H9 (cell line): ENCODE measurements at regions not wholly inside any gene's neighbourhood (a gene's known extent, or its start where the extent isn't known, plus 50 kb on each side); places are given as distances from the start of the nearest gene placed in this dataset.

ENCODE experiments used
- DNase-seq: peaks from one replicate; pipeline ENCODE4 v3.0.0-alpha.2; 2017
- H2AFZ ChIP-seq: one replicate; pipeline ENCODE4 v1.6.1; 2013; ENCODE audit warnings: mild to moderate bottlenecking, low read length, control low read depth, moderate library complexity
- H2AK5ac ChIP-seq: 2 replicates; pipeline ENCODE4 v1.6.1; 2013; ENCODE audit warnings: low read length, control low read depth, mixed read lengths; ENCODE audit not compliant: insufficient read length
- H2BK120ac ChIP-seq: one replicate; pipeline ENCODE4 v1.6.1; 2013; ENCODE audit warnings: low read depth, mild to moderate bottlenecking, low read length, control low read depth, inconsistent platforms; ENCODE audit not compliant: poor library complexity, severe bottlenecking
- H2BK12ac ChIP-seq: 2 replicates; pipeline ENCODE4 v1.6.1; 2013; ENCODE audit warnings: low read length, control low read depth, mixed read lengths, low read depth; ENCODE audit not compliant: insufficient read length
- H2BK15ac ChIP-seq: 2 replicates; pipeline ENCODE4 v1.6.1; 2013; ENCODE audit warnings: low read depth, low read length, control low read depth
- H2BK20ac ChIP-seq: one replicate; pipeline ENCODE4 v1.6.1; 2013; ENCODE audit warnings: low read depth, mild to moderate bottlenecking, low read length, control low read depth, inconsistent platforms; ENCODE audit not compliant: poor library complexity, severe bottlenecking
- H2BK5ac ChIP-seq: 2 replicates; pipeline ENCODE4 v1.6.1; 2013; ENCODE audit warnings: low read length, control low read depth, mixed read lengths; ENCODE audit not compliant: insufficient read length
- H3K14ac ChIP-seq: 2 replicates; pipeline ENCODE4 v1.6.1; 2013; ENCODE audit warnings: low read length, control low read depth; ENCODE audit not compliant: insufficient read depth
- H3K18ac ChIP-seq: 2 replicates; pipeline ENCODE4 v1.6.1; 2013; ENCODE audit warnings: low read depth, mild to moderate bottlenecking, mixed read lengths, low read length, control low read depth; ENCODE audit not compliant: insufficient read length
- H3K23ac ChIP-seq: 2 replicates; pipeline ENCODE4 v1.6.1; 2013; ENCODE audit warnings: low read length, control low read depth, mixed read lengths, low read depth; ENCODE audit not compliant: insufficient read length
- H3K23me2 ChIP-seq: 2 replicates; pipeline ENCODE4 v1.6.1; 2013; ENCODE audit warnings: low read depth, mild to moderate bottlenecking, mixed read lengths, low read length, control low read depth; ENCODE audit not compliant: insufficient read length, poor library complexity, severe bottlenecking
- H3K27ac ChIP-seq: 2 replicates; pipeline ENCODE4 v1.5.1; 2013; ENCODE audit warnings: low read length, control low read depth, mixed read lengths, low read depth; ENCODE audit not compliant: insufficient read length
- H3K27me3 ChIP-seq: 2 replicates; pipeline ENCODE4 v1.6.1; 2013; ENCODE audit warnings: low read length, control low read depth, inconsistent platforms; ENCODE audit not compliant: insufficient read depth
- H3K4ac ChIP-seq: 2 replicates; pipeline ENCODE4 v1.6.1; 2013; ENCODE audit warnings: low read depth, mild to moderate bottlenecking, control low read depth, inconsistent platforms, low read length, moderate library complexity
- H3K4me1 ChIP-seq: 2 replicates; pipeline ENCODE4 v1.6.1; 2013; ENCODE audit warnings: low read length, control low read depth, inconsistent platforms; ENCODE audit not compliant: insufficient read depth
- H3K4me2 ChIP-seq: 2 replicates; pipeline ENCODE4 v1.6.1; 2013; ENCODE audit warnings: low read length, control low read depth, mixed read lengths; ENCODE audit not compliant: insufficient read length, insufficient read depth
- H3K56ac ChIP-seq: 2 replicates; pipeline ENCODE4 v1.6.1; 2013; ENCODE audit warnings: low read depth, mild to moderate bottlenecking, mixed read lengths, low read length, control low read depth; ENCODE audit not compliant: insufficient read length
- H3K79me1 ChIP-seq: 2 replicates; pipeline ENCODE4 v1.6.1; 2013; ENCODE audit warnings: low read depth, mild to moderate bottlenecking, moderate library complexity, low read length, control low read depth, inconsistent platforms; ENCODE audit not compliant: insufficient read depth, poor library complexity, severe bottlenecking
- H3K79me2 ChIP-seq: 2 replicates; pipeline ENCODE4 v1.6.1; 2013; ENCODE audit warnings: low read length, control low read depth, inconsistent platforms; ENCODE audit not compliant: insufficient read depth
- H3K9ac ChIP-seq: 2 replicates; pipeline ENCODE4 v1.6.1; 2013; ENCODE audit warnings: low read length, control low read depth, mixed read lengths; ENCODE audit not compliant: insufficient read length; ENCODE audit errors: extremely low read depth
- H3K9me3 ChIP-seq: one replicate; pipeline ENCODE4 v1.6.1; 2013; ENCODE audit warnings: low read depth, low read length, inconsistent platforms; ENCODE audit not compliant: control insufficient read depth
- H3T11ph ChIP-seq: one replicate; pipeline ENCODE4 v1.6.1; 2013; ENCODE audit warnings: mild to moderate bottlenecking, low read length, control low read depth, inconsistent platforms
- H4K20me1 ChIP-seq: one replicate; pipeline ENCODE4 v1.6.1; 2013; ENCODE audit not compliant: control insufficient read depth, insufficient read length, insufficient read depth
- H4K5ac ChIP-seq: 2 replicates; pipeline ENCODE4 v1.6.1; 2013; ENCODE audit warnings: low read depth, mild to moderate bottlenecking, mixed read lengths, low read length, control low read depth; ENCODE audit not compliant: insufficient read length
- H4K8ac ChIP-seq: replicated peaks from 2 replicates; pipeline ENCODE4 v1.6.1; 2013; ENCODE audit warnings: low read length, control low read depth, mixed read lengths, low read depth; ENCODE audit not compliant: insufficient read length
- H4K91ac ChIP-seq: 2 replicates; pipeline ENCODE4 v1.6.1; 2013; ENCODE audit warnings: low read depth, mild to moderate bottlenecking, moderate library complexity, mixed read lengths, low read length, control low read depth; ENCODE audit not compliant: insufficient read length
- H3K27ac Mint-ChIP-seq, 3 experiments: 2 replicates in 2 of 3; 3 replicates in 1 of 3; pipeline ENCODE4 v1.8.0; 2020 to 2021; ENCODE audit warnings: mixed read lengths in 3 of 3, mild to moderate bottlenecking in 1 of 3, moderate library complexity in 1 of 3
- H3K27me3 Mint-ChIP-seq: 2 replicates; pipeline ENCODE4 v1.8.0; 2021; ENCODE audit warnings: low read depth, mild to moderate bottlenecking, moderate library complexity, mixed read lengths
- H3K36me3 Mint-ChIP-seq, 3 experiments: 2 replicates in 2 of 3; 3 replicates in 1 of 3; pipeline ENCODE4 v1.8.0; 2020 to 2021; ENCODE audit warnings: low read depth in 3 of 3, mixed read lengths in 3 of 3; ENCODE audit not compliant: insufficient read depth in 1 of 3
- H3K4me1 Mint-ChIP-seq, 2 experiments: 2 replicates each; pipeline ENCODE4 v1.8.0; 2020; ENCODE audit warnings: mixed read lengths in 2 of 2
- H3K4me3 Mint-ChIP-seq, 2 experiments: 2 replicates in 1 of 2; 3 replicates in 1 of 2; pipeline ENCODE4 v1.8.0; 2020 to 2021; ENCODE audit warnings: mild to moderate bottlenecking in 2 of 2, mixed read lengths in 2 of 2, moderate library complexity in 1 of 2
- H3K9me3 Mint-ChIP-seq, 2 experiments: 2 replicates in 1 of 2; 3 replicates in 1 of 2; pipeline ENCODE4 v1.8.0; 2020; ENCODE audit warnings: mild to moderate bottlenecking in 2 of 2, mixed read lengths in 2 of 2, moderate library complexity in 1 of 2
- CTCF ChIP-seq: fragments of 200-600 bp; sonication (generic); conservative IDR thresholded peaks from 3 replicates; pipeline ENCODE4 v1.8.0; 2021; ENCODE audit warnings: antibody characterized with exemption, mild to moderate bottlenecking
- WGBS: extraction: QIAGEN DNeasy Blood & Tissue Kit; methylation state at CpG from one replicate; pipeline ENCODE4 v1.1.7; 2013; ENCODE audit warnings: missing lambda C conversion rate, low lambda C conversion rate, mixed read lengths; ENCODE audit not compliant: insufficient read length; ENCODE audit errors: extremely low coverage; 5-methylcytosine and 5-hydroxymethylcytosine counted together

- Histone ChIP-seq H3K23me2 (peaks cover under 1% of the 10 kb centered on the region), H3K79me1 (no peaks in the 10 kb centered on the region), H3K9ac (no peak overlapping the region), H3K4me2 (no peak overlapping the region), H2BK15ac (no peak overlapping the region), H2BK120ac (no peak overlapping the region), H3K27ac (no peak overlapping the region), H4K20me1 (no peaks in the 10 kb centered on the region), H4K8ac (no peak overlapping the region), H3K9me3 (peaks cover 12% of the 10 kb centered on the region), H4K91ac (no peak overlapping the region), H2BK20ac (no peak overlapping the region), H3T11ph (no peak overlapping the region), H3K23ac (no peak overlapping the region), H3K14ac (no peak overlapping the region), H3K4me1 (no peaks in the 10 kb centered on the region; the same call in 1 of the 2 replicates), H2AK5ac (no peak overlapping the region), H3K56ac (no peak overlapping the region), H2BK5ac (no peak overlapping the region), H3K4ac (no peak overlapping the region), H3K18ac (no peak overlapping the region), H3K27me3 (no peaks in the 10 kb centered on the region; the same call in 1 of the 2 replicates), H4K5ac (no peak overlapping the region), H2BK12ac (no peak overlapping the region), H2AFZ (no peak overlapping the region), H3K79me2 (no peaks in the 10 kb centered on the region)
- Mint-ChIP-seq H3K36me3 (peaks cover 4 to 18% (median 8%) of the 10 kb centered on the region in 3 experiments; a peak in 6 of 7 replicates), H3K9me3 (peaks cover 10 to 19% of the 10 kb centered on the region in 2 experiments; a peak in 4 of 5 replicates), H3K4me1 (peaks cover 2% of the 10 kb centered on the region in 2 experiments; a peak in 2 of 4 replicates), H3K27me3 (no peaks in the 10 kb centered on the region; the same call in 1 of the 2 replicates), H3K27ac (no peak overlapping the region), H3K4me3 (no peak overlapping the region)
- no CpG with 5 or more reads among the region's 1 CpG for WGBS
- TF ChIP-seq CTCF = no peak
- no peak for DNase-seq
Measured at GRCh38 chr6:134424798-134425170, 106.9 kb upstream of the SGK1 start.
